ENCODE measurements at regions not wholly inside any gene's neighbourhood (a gene's known extent, or its start where the extent isn't known, plus 50 kb on each side); places are given as distances from the start of the nearest gene placed in this dataset.

DNA sequence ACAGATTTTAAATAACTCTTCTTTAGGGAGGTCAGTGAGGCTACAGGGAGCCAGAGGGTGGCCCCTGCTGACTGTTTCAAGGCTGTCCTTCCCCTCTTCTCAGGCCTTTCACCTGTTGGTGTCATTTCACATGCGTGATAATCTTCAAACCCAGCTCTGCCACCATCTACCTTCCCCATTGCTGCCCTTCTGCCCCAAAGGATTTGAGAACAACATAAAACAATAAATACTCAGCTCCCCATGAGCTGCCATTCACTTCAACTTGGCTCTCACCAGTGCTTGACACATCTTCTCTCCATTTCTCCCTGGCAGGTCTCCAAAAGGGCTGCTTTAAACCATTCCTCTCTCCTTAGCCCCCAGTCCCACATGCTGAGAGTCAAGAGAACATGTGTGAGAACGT lies 75.5 kb upstream of the PALM2AKAP2 start:
- TF ChIP-seq EP300 (IDR thresholded peaks at IDR 0.05; ENCODE audit: borderline replicate concordance) (no peak), FOXM1 (IDR thresholded peaks at IDR 0.05; ENCODE audit: borderline replicate concordance, low read depth) (no peak), TEAD4 (IDR thresholded peaks at IDR 0.05) (no peak), CEBPB (IDR thresholded peaks at IDR 0.05) (no peak), YY1 (IDR thresholded peaks at IDR 0.05; ENCODE audit: low read depth) (no peak), CREB1 (IDR thresholded peaks at IDR 0.05; ENCODE audit: low read depth) (no peak), REST (IDR thresholded peaks at IDR 0.05; ENCODE audit: low read depth) (no peak)
- TF ChIP-seq, protein P1, sequence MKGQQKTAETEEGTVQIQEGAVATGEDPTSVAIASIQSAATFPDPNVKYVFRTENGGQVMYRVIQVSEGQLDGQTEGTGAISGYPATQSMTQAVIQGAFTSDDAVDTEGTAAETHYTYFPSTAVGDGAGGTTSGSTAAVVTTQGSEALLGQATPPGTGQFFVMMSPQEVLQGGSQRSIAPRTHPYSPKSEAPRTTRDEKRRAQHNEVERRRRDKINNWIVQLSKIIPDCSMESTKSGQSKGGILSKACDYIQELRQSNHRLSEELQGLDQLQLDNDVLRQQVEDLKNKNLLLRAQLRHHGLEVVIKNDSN (IDR thresholded peaks at IDR 0.05), result no peak
- TF ChIP-seq, protein P2, sequence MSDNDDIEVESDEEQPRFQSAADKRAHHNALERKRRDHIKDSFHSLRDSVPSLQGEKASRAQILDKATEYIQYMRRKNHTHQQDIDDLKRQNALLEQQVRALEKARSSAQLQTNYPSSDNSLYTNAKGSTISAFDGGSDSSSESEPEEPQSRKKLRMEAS (IDR thresholded peaks at IDR 0.05), result no peak
